ENCODE measurements at regions not wholly inside any gene's neighbourhood (a gene's known extent, or its start where the extent isn't known, plus 50 kb on each side); places are given as distances from the start of the nearest gene placed in this dataset.

GRCh38 chr4:162675661-162676060 lies 491.0 kb downstream of the NAF1 start:
- Histone ChIP-seq H3K4me3 (no peak overlapping the region), H3K27ac (no peak overlapping the region), H3K9me3 (no peaks in the 10 kb centered on the region), H3K27me3 (no peaks in the 10 kb centered on the region), H3K4me1 (no peaks in the 10 kb centered on the region), H3K36me3 (no peaks in the 10 kb centered on the region)
- no peak for DNase-seq (ENCODE audit: extremely low spot score in 2 of 2)
- TF ChIP-seq, protein P1, sequence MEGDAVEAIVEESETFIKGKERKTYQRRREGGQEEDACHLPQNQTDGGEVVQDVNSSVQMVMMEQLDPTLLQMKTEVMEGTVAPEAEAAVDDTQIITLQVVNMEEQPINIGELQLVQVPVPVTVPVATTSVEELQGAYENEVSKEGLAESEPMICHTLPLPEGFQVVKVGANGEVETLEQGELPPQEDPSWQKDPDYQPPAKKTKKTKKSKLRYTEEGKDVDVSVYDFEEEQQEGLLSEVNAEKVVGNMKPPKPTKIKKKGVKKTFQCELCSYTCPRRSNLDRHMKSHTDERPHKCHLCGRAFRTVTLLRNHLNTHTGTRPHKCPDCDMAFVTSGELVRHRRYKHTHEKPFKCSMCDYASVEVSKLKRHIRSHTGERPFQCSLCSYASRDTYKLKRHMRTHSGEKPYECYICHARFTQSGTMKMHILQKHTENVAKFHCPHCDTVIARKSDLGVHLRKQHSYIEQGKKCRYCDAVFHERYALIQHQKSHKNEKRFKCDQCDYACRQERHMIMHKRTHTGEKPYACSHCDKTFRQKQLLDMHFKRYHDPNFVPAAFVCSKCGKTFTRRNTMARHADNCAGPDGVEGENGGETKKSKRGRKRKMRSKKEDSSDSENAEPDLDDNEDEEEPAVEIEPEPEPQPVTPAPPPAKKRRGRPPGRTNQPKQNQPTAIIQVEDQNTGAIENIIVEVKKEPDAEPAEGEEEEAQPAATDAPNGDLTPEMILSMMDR (IDR thresholded peaks at IDR 0.05) = no peak
- TF ChIP-seq POLR2A (IDR thresholded peaks at IDR 0.05) = no peak
- TF ChIP-seq POLR2AphosphoS5 (IDR thresholded peaks at IDR 0.05; ENCODE audit: insufficient read depth in 1 of 2, low read depth in 1 of 2) = no peak
- intact Hi-C loops (cut with DNase I) = no loop called here

GRCh38 chr4:162661913-162662312 lies 498.1 kb upstream of the FSTL5 start:
- H3K9me3 ChIP-seq = no peaks in the 10 kb centered on the region
- no peak for TF ChIP-seq POLR2AphosphoS5 (IDR thresholded peaks at IDR 0.05; ENCODE audit: insufficient read depth in 1 of 2, low read depth in 1 of 2)
- TF ChIP-seq, protein P1 (IDR thresholded peaks at IDR 0.05) = no peak
- no peak for TF ChIP-seq POLR2A (IDR thresholded peaks at IDR 0.05)
- no peak overlapping the region for H3K4me3 ChIP-seq
- no peaks in the 10 kb centered on the region for H3K27me3 ChIP-seq
- no peak overlapping the region for H3K27ac ChIP-seq
- intact Hi-C loops (cut with DNase I) = no loop called here
- no peaks in the 10 kb centered on the region for H3K4me1 ChIP-seq
- H3K36me3 ChIP-seq = no peaks in the 10 kb centered on the region
- no peak for DNase-seq (ENCODE audit: extremely low spot score in 2 of 2)

DNA sequence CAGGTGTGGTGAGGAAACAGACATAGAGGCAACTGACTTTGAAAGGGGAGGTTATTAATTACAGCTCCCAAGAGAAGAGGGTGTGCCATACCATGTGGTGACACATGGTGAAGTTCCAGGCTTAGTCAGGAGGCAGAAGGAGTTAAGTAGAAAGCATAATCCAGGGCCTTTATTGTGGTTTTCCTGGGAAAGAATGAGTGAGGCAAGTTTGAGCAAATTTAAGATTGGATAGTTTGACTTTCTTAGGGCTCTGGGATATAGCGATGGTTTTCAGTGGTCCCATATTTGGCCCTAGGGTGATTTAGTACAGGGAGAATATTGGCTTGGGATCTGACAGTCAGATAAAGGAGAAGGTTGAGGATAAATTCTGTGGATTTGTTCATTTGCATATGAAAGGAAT lies 495.9 kb upstream of the FSTL5 start:
- no peaks in the 10 kb centered on the region for H3K4me1 ChIP-seq
- intact Hi-C loops (cut with DNase I) = no loop called here
- H3K9me3 ChIP-seq = no peaks in the 10 kb centered on the region
- no peak overlapping the region for H3K4me3 ChIP-seq
- H3K27ac ChIP-seq = no peak overlapping the region
- no peaks in the 10 kb centered on the region for H3K36me3 ChIP-seq
- TF ChIP-seq, protein P1 (IDR thresholded peaks at IDR 0.05) = no peak
- TF ChIP-seq POLR2A (IDR thresholded peaks at IDR 0.05) (no peak), POLR2AphosphoS5 (IDR thresholded peaks at IDR 0.05; ENCODE audit: insufficient read depth in 1 of 2, low read depth in 1 of 2) (no peak)
- no peak for DNase-seq (ENCODE audit: extremely low spot score in 2 of 2)
- no peaks in the 10 kb centered on the region for H3K27me3 ChIP-seq

DNA sequence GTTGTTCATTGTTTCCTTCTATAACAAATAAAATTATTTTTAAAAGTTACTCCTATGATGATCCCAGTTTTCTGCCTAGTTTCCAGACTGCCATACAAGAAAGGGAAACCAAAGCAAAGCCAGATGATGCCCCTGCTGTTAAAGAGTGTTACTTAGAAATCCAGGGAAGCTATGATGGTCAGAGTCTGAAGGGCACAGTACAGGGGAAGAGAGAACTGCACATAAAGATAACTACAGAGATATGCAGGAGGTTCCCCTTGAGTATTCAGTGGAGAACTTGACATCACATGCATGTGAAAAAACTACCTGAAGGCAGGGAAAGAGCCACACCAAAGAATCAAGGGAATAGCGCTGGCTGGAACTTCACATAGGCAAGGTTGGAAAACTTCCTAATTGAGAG lies 494.2 kb upstream of the FSTL5 start:
- no peaks in the 10 kb centered on the region for H3K4me1 ChIP-seq
- no peaks in the 10 kb centered on the region for H3K36me3 ChIP-seq
- H3K9me3 ChIP-seq = no peaks in the 10 kb centered on the region
- DNase-seq (ENCODE audit: extremely low spot score in 2 of 2) = no peak
- intact Hi-C loops (cut with DNase I) = no loop called here
- H3K27ac ChIP-seq = no peak overlapping the region
- no peak overlapping the region for H3K4me3 ChIP-seq
- H3K27me3 ChIP-seq = no peaks in the 10 kb centered on the region
- TF ChIP-seq POLR2AphosphoS5 (IDR thresholded peaks at IDR 0.05; ENCODE audit: insufficient read depth in 1 of 2, low read depth in 1 of 2) = no peak
- TF ChIP-seq POLR2A (IDR thresholded peaks at IDR 0.05) = no peak
- TF ChIP-seq, protein P1 (IDR thresholded peaks at IDR 0.05) = no peak

GRCh38 chr4:162650166-162650565 lies 486.4 kb upstream of the FSTL5 start:
- no peaks in the 10 kb centered on the region for H3K9me3 ChIP-seq
- TF ChIP-seq POLR2AphosphoS5 (IDR thresholded peaks at IDR 0.05; ENCODE audit: insufficient read depth in 1 of 2, low read depth in 1 of 2) (no peak), POLR2A (IDR thresholded peaks at IDR 0.05) (no peak)
- TF ChIP-seq, protein P1 (IDR thresholded peaks at IDR 0.05) = no peak
- no peaks in the 10 kb centered on the region for H3K36me3 ChIP-seq
- no peak for DNase-seq (ENCODE audit: extremely low spot score in 2 of 2)
- no peaks in the 10 kb centered on the region for H3K27me3 ChIP-seq
- H3K4me1 ChIP-seq = no peaks in the 10 kb centered on the region
- H3K4me3 ChIP-seq = no peak overlapping the region
- H3K27ac ChIP-seq = no peak overlapping the region
- intact Hi-C loops (cut with DNase I) = no loop called here

All from vagina (tissue), 2 donors.